Prostate gland (tissue), 2 donors: ENCODE measurements at regions not wholly inside any gene's neighbourhood (a gene's known extent, or its start where the extent isn't known, plus 50 kb on each side); places are given as distances from the start of the nearest gene placed in this dataset.
"Not testable (repeated sequence)": the region's sequence is repeated elsewhere in the genome, so short reads cannot be mapped to it uniquely, and the experiment has no call there.

Source experiments
- DNase-seq: peaks from one replicate; pipeline ENCODE4 v3.0.0-alpha.2; 2019; ENCODE audit warnings: low spot score
- H3K27ac ChIP-seq, 2 donors: fragments of 200-600 bp; sonication (generic); 2 replicates each; pipeline ENCODE4 v1.5.1; 2017 to 2019
- H3K27me3 ChIP-seq: fragments of 200-600 bp; sonication (generic); replicated peaks from 2 replicates; pipeline ENCODE4 v1.5.1; 2019; ENCODE audit not compliant: insufficient read depth
- H3K36me3 ChIP-seq, 2 donors: fragments of 200-600 bp; sonication (generic); 1 replicate in 1 of 2; 2 replicates in 1 of 2; pipeline versions ENCODE4 v1.5.1 to v1.8.1; 2017 to 2019
- H3K4me1 ChIP-seq: fragments of 200-600 bp; sonication (generic); replicated peaks from 2 replicates; pipeline ENCODE4 v1.5.1; 2019
- H3K4me3 ChIP-seq, 2 donors: fragments of 200-600 bp; sonication (generic); 2 replicates each; pipeline ENCODE4 v1.5.1; 2017 to 2019
- H3K9me3 ChIP-seq: fragments of 200-600 bp; sonication (generic); 2 replicates; pipeline ENCODE4 v1.5.1; 2017
- CTCF ChIP-seq, 4 experiments: fragments of 200-600 bp in 2 of 4; fragments of 450-650 bp in 2 of 4; sonication (generic) in 2 of 4; IDR thresholded peaks; 1 replicate in 3 of 4; 2 replicates in 1 of 4; pipeline ENCODE4 v1.5.1; 2016 to 2019; ENCODE audit warnings: antibody characterized with exemption in 4 of 4, mild to moderate bottlenecking in 2 of 4, moderate library complexity in 2 of 4
- POLR2A ChIP-seq: fragments of 450-650 bp; IDR thresholded peaks from one replicate; pipeline ENCODE4 v1.6.1; 2016; ENCODE audit warnings: antibody characterized with exemption, mild to moderate bottlenecking
- POLR2AphosphoS5 ChIP-seq: sonication (generic); formaldehyde crosslinking; IDR thresholded peaks from one replicate; pipeline ENCODE4 v1.6.1; 2017; ENCODE audit warnings: antibody characterized with exemption
- WGBS: methylation state at CpG from one replicate; pipeline ENCODE4 v1.1.5; 2018; 5-methylcytosine and 5-hydroxymethylcytosine counted together
- intact Hi-C: fragments of 100-400 bp; cut with DNase I; formaldehyde crosslinking; loops from one replicate; pipeline ENCODE4 v1.14.2; 2022

DNA sequence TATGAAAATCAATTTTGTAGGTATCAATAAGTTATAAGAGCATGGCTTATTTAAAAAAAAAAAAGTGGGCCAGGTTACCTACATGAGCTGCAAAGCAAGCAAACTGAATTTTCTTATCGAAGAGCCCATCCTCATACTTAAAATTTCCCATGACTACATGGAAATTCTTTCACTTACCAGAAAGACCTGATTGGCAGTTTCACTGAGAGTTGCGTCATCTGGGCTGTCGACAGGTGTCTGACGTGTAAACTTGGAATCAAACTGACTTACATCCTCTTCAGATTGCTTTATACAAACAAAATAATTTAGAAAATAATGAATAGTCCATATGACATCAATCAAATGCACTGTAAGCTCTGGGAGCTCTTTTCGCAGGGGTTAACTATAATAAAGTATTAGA lies 149.1 kb upstream of the EFCAB3 start:
- H3K27me3 ChIP-seq, H3K9me3 ChIP-seq, H3K36me3 ChIP-seq, H3K27ac ChIP-seq, intact Hi-C loops, H3K4me3 ChIP-seq, DNase-seq, H3K4me1 ChIP-seq: not testable (repeated sequence)
- 70% methylated on average over 5 of the region's 5 CpGs for WGBS

DNA sequence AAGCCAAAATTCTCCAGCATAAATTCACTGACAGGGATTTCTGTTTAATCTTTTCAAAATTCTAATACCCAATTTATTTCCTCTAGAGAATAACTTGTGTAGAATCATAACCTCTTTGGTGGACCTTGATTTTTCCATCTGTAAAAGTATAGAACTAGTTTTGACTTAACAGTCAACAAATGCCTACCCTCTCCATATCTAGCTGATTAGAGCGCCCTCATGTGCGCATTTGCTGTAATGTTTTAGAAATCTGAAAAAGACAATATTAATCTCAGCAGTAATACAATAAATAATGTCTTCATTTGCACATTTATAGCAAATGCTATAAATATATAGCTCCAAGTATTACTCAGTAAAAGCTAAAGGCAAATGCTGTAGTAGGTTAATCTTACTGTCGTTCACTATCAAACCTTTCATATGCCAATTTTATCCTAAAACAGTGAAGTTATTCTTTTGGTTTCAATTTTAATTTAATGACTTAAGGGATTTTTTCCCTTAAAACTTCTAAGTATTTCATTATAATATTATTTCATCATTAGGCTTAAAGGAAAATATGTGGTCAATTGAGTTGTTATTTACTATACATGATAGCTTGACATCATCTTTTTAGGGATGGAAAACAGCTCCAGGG lies 153.6 kb upstream of the EFCAB3 start:
- H3K4me3 ChIP-seq, H3K9me3 ChIP-seq, intact Hi-C loops, H3K27me3 ChIP-seq, H3K27ac ChIP-seq, H3K36me3 ChIP-seq, DNase-seq, H3K4me1 ChIP-seq: not testable (repeated sequence)
- WGBS, result 19% methylated on average over 3 of the region's 3 CpGs

GRCh38 chr17:62223585-62223984 lies 156.8 kb upstream of the EFCAB3 start:
- H3K4me1 ChIP-seq, H3K36me3 ChIP-seq, intact Hi-C loops, H3K4me3 ChIP-seq, H3K9me3 ChIP-seq, DNase-seq, H3K27me3 ChIP-seq, H3K27ac ChIP-seq: not testable (repeated sequence)
- 97% methylated on average over 1 of the region's 1 CpG for WGBS

GRCh38 chr17:62219221-62219899 lies 154.3 kb upstream of the MED13 start:
- DNase-seq, result no peak
- H3K4me3 ChIP-seq, result no peak overlapping the region
- 55% methylated on average over 7 of the region's 7 CpGs for WGBS
- intact Hi-C loops, result no loop called here
- H3K36me3 ChIP-seq, result no peaks in the 10 kb centered on the region
- TF ChIP-seq POLR2A (no peak), POLR2AphosphoS5 (no peak), CTCF (IDR thresholded peaks at IDR 0.05) (no peak)
- no peak overlapping the region for H3K27ac ChIP-seq
- H3K9me3 ChIP-seq, result no peaks in the 10 kb centered on the region
- H3K4me1 ChIP-seq, result no peaks in the 10 kb centered on the region
- no peaks in the 10 kb centered on the region for H3K27me3 ChIP-seq

DNA sequence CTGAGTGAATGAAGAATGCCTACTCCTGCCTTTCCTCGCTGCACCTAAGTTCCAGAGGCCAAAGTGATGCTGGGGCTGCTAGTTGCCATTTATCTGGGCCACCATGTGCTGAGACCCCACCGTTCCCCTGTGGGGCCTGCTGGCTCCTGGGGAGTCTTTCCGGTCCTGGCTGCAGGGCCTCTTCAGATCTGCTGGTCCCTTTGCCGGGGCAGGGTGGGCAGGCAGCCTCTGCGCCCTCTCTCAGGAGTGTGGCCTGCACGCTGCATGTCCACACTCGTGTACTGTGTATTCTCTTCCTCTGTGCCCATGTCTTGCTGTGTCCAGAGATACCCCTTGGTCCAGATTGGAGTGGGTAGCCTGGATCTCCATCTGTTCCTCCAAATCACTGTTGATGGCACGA lies 151.8 kb upstream of the MED13 start:
- H3K4me1 ChIP-seq, result no peaks in the 10 kb centered on the region
- H3K27me3 ChIP-seq, result no peaks in the 10 kb centered on the region
- H3K36me3 ChIP-seq, result no peaks in the 10 kb centered on the region
- 92% methylated on average over 7 of the region's 8 CpGs for WGBS
- no peak overlapping the region for H3K27ac ChIP-seq
- no peak for DNase-seq
- H3K9me3 ChIP-seq, result no peaks in the 10 kb centered on the region
- no peak overlapping the region for H3K4me3 ChIP-seq
- intact Hi-C loops, result no loop called here
- TF ChIP-seq CTCF (IDR thresholded peaks at IDR 0.05), result no peak
- TF ChIP-seq POLR2A, result no peak
- TF ChIP-seq POLR2AphosphoS5, result no peak

DNA sequence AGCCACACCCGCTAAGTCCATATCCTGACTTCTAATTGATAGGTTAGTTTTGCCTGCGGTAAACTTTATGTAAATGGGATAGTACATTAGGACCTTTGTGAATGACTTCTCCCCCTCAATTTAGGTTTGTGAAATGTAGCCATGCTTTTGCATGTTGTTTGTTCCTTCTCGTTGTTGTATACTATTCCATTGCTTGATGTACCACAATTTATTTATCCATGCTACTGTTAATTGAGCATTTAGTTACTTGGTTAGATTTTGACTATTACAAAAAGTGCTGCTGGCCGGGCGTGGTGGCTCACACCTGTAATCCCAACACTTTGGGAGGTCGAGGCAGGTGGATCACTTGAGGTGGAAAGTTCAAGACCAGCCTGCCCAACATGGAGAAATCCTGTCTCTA lies 150.8 kb upstream of the MED13 start:
- 93% methylated on average over 6 of the region's 6 CpGs for WGBS
- intact Hi-C loops, DNase-seq, H3K36me3 ChIP-seq, H3K27ac ChIP-seq, H3K4me1 ChIP-seq, H3K4me3 ChIP-seq, H3K9me3 ChIP-seq, H3K27me3 ChIP-seq: not testable (repeated sequence)

GRCh38 chr17:62206550-62206949 lies 141.5 kb upstream of the MED13 start:
- 92% methylated on average over 4 of the region's 4 CpGs for WGBS
- H3K27ac ChIP-seq, result no peak overlapping the region

DNA sequence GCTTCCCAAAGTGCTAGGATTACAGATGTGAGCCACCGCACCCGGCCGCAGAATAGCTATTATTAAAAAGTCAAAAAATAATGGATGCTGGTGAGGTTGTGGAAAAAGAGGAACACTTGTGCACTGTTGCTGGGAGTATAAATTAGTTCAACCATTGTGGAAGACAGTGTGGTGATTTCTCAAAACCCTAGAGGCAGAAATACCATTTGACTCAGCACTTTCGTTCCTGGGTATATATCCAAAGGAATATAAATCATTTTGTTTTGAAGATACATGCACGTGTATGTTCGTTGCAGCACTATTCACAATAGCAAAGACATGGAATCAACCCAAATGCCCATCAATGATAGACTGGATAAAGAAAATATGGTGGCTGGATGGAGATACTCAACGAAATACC lies 132.1 kb upstream of the MED13 start:
- H3K4me1 ChIP-seq, H3K27me3 ChIP-seq, H3K27ac ChIP-seq, intact Hi-C loops, H3K9me3 ChIP-seq, DNase-seq, H3K36me3 ChIP-seq, H3K4me3 ChIP-seq: not testable (repeated sequence)
- 85% methylated on average over 7 of the region's 7 CpGs for WGBS

More at GRCh38 chr17:62206550-62206949, 141.5 kb upstream of the MED13 start:
- intact Hi-C loops, result no loop called here
- Histone ChIP-seq H3K36me3 (no peaks in the 10 kb centered on the region), H3K9me3 (no peaks in the 10 kb centered on the region), H3K4me3 (no peak overlapping the region), H3K4me1 (no peaks in the 10 kb centered on the region), H3K27me3 (no peaks in the 10 kb centered on the region)
- TF ChIP-seq POLR2AphosphoS5, result no peak
- no peak for TF ChIP-seq POLR2A
- TF ChIP-seq CTCF (IDR thresholded peaks at IDR 0.05), result no peak
- DNase-seq, result no peak

GRCh38 chr17:62196587-62196986 lies 131.5 kb upstream of the MED13 start:
- H3K36me3 ChIP-seq, H3K4me3 ChIP-seq, H3K27ac ChIP-seq, H3K9me3 ChIP-seq, intact Hi-C loops, H3K27me3 ChIP-seq, DNase-seq, H3K4me1 ChIP-seq: not testable (repeated sequence)
- 83% methylated on average over 3 of the region's 3 CpGs for WGBS
